GM12878 (cell line): ENCODE measurements at regions not wholly inside any gene's neighbourhood (a gene's known extent, or its start where the extent isn't known, plus 50 kb on each side); places are given as distances from the start of the nearest gene placed in this dataset.

Experiments used
- BRCA1 ChIP-seq: IDR thresholded peaks from 2 replicates; pipeline ENCODE4 v1.6.1; 2011; ENCODE audit warnings: low read depth, low read length, improper control_type of control experiment
- TF ChIP-seq, protein P1 (sequence below): IDR thresholded peaks from 2 replicates; pipeline ENCODE4 v1.6.1; 2012; ENCODE audit warnings: mild to moderate bottlenecking, low read depth, low read length

DNA sequence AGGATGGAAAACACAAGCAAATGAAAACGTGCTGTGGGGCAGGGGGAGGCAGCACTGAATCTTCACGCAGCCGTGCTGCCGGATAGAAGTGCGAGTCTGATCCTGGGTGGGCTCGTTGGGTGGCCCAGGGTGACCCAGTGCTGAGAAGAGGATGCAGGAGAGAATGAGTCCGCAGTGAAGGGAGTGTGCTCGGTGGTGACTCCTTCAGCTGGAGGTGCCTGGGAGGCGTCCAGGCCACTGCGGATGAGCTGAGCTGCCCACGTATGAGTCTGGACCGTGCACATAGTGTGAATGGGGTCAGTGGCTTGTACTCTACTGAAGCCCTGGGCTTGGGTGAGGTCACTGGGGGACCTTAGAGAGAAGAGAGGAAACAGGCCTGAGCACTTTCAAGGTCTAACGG is 190.0 kb upstream of the MGMT start:
- no peak for TF ChIP-seq BRCA1
- TF ChIP-seq, protein P1, sequence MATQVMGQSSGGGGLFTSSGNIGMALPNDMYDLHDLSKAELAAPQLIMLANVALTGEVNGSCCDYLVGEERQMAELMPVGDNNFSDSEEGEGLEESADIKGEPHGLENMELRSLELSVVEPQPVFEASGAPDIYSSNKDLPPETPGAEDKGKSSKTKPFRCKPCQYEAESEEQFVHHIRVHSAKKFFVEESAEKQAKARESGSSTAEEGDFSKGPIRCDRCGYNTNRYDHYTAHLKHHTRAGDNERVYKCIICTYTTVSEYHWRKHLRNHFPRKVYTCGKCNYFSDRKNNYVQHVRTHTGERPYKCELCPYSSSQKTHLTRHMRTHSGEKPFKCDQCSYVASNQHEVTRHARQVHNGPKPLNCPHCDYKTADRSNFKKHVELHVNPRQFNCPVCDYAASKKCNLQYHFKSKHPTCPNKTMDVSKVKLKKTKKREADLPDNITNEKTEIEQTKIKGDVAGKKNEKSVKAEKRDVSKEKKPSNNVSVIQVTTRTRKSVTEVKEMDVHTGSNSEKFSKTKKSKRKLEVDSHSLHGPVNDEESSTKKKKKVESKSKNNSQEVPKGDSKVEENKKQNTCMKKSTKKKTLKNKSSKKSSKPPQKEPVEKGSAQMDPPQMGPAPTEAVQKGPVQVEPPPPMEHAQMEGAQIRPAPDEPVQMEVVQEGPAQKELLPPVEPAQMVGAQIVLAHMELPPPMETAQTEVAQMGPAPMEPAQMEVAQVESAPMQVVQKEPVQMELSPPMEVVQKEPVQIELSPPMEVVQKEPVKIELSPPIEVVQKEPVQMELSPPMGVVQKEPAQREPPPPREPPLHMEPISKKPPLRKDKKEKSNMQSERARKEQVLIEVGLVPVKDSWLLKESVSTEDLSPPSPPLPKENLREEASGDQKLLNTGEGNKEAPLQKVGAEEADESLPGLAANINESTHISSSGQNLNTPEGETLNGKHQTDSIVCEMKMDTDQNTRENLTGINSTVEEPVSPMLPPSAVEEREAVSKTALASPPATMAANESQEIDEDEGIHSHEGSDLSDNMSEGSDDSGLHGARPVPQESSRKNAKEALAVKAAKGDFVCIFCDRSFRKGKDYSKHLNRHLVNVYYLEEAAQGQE, result no peak
